H1 (cell line): ENCODE measurements at regions not wholly inside any gene's neighbourhood (a gene's known extent, or its start where the extent isn't known, plus 50 kb on each side); places are given as distances from the start of the nearest gene placed in this dataset.

ENCODE experiments used
- CTBP2 ChIP-seq: IDR thresholded peaks from 2 replicates; pipeline ENCODE4 v1.7.0; 2011; ENCODE audit warnings: borderline replicate concordance, mild to moderate bottlenecking, moderate library complexity, mixed read lengths, low read length; ENCODE audit not compliant: insufficient read depth, insufficient read length

DNA sequence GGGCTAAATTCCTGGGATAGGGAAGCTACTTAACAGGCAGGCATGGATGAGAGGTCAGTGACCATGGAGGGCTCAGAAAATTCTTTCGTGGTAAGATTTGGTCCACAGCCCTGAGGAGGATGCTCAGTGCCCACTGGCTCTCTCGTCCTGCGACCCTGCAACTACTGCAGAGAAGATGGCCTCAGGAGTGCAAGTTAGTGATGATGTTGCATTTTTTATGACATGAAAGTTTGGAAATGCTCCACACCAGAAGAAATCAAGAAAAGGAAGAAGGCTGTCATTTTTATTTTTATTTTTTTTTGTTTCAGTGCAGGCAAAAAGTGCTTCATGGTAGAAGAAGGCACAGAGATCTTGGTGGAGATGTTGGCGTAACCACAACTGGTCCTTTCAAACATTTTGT lies 238.6 kb upstream of the PARD3B start (continued):
- no peak for TF ChIP-seq CTBP2
